ENCODE measurements at regions not wholly inside any gene's neighbourhood (a gene's known extent, or its start where the extent isn't known, plus 50 kb on each side); places are given as distances from the start of the nearest gene placed in this dataset.

GRCh38 chr9:103537426-103537825 is 542.3 kb downstream of the CYLC2 start:
- TF ChIP-seq CEBPB (IDR thresholded peaks at IDR 0.05; ENCODE audit: low read depth), result no peak
- no peak for TF ChIP-seq POLR2A (IDR thresholded peaks at IDR 0.05; ENCODE audit: borderline replicate concordance, extremely low read depth, insufficient read depth, insufficient read length)
- no peak for TF ChIP-seq SIN3A (IDR thresholded peaks at IDR 0.05; ENCODE audit: low read depth)
- no peak for TF ChIP-seq EGR1 (IDR thresholded peaks at IDR 0.05; ENCODE audit: low read depth)
- TF ChIP-seq, protein P1, sequence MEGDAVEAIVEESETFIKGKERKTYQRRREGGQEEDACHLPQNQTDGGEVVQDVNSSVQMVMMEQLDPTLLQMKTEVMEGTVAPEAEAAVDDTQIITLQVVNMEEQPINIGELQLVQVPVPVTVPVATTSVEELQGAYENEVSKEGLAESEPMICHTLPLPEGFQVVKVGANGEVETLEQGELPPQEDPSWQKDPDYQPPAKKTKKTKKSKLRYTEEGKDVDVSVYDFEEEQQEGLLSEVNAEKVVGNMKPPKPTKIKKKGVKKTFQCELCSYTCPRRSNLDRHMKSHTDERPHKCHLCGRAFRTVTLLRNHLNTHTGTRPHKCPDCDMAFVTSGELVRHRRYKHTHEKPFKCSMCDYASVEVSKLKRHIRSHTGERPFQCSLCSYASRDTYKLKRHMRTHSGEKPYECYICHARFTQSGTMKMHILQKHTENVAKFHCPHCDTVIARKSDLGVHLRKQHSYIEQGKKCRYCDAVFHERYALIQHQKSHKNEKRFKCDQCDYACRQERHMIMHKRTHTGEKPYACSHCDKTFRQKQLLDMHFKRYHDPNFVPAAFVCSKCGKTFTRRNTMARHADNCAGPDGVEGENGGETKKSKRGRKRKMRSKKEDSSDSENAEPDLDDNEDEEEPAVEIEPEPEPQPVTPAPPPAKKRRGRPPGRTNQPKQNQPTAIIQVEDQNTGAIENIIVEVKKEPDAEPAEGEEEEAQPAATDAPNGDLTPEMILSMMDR (IDR thresholded peaks at IDR 0.05 in 2 of 3, conservative IDR thresholded peaks at IDR 0.05 in 1 of 3; ENCODE audit: borderline replicate concordance in 1 of 3, insufficient read depth in 1 of 3, low read depth in 2 of 3, low read length in 2 of 3), result no peak
- TF ChIP-seq, protein P2, sequence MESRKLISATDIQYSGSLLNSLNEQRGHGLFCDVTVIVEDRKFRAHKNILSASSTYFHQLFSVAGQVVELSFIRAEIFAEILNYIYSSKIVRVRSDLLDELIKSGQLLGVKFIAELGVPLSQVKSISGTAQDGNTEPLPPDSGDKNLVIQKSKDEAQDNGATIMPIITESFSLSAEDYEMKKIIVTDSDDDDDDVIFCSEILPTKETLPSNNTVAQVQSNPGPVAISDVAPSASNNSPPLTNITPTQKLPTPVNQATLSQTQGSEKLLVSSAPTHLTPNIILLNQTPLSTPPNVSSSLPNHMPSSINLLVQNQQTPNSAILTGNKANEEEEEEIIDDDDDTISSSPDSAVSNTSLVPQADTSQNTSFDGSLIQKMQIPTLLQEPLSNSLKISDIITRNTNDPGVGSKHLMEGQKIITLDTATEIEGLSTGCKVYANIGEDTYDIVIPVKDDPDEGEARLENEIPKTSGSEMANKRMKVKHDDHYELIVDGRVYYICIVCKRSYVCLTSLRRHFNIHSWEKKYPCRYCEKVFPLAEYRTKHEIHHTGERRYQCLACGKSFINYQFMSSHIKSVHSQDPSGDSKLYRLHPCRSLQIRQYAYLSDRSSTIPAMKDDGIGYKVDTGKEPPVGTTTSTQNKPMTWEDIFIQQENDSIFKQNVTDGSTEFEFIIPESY (IDR thresholded peaks at IDR 0.05; ENCODE audit: extremely low read depth, insufficient replicate concordance, low read length), result no peak
- no peak for TF ChIP-seq EZH2phosphoT487 (IDR thresholded peaks at IDR 0.05; ENCODE audit: borderline replicate concordance)
- TF ChIP-seq POLR2AphosphoS5 (IDR thresholded peaks at IDR 0.05; ENCODE audit: low read depth, low read length), result no peak
- TF ChIP-seq REST (IDR thresholded peaks at IDR 0.05; ENCODE audit: low read depth), result no peak
- TF ChIP-seq EZH2 (IDR thresholded peaks at IDR 0.05), result no peak
- TF ChIP-seq YY1 (IDR thresholded peaks at IDR 0.05; ENCODE audit: extremely low read depth, insufficient replicate concordance, low read depth, low read length), result no peak
- no peak for TF ChIP-seq ZFX (IDR thresholded peaks at IDR 0.05)
- TF ChIP-seq ZNF274 (IDR thresholded peaks at IDR 0.05; ENCODE audit: low read depth, low read length), result no peak
